ENCODE measurements at regions not wholly inside any gene's neighbourhood (a gene's known extent, or its start where the extent isn't known, plus 50 kb on each side); places are given as distances from the start of the nearest gene placed in this dataset.

DNA sequence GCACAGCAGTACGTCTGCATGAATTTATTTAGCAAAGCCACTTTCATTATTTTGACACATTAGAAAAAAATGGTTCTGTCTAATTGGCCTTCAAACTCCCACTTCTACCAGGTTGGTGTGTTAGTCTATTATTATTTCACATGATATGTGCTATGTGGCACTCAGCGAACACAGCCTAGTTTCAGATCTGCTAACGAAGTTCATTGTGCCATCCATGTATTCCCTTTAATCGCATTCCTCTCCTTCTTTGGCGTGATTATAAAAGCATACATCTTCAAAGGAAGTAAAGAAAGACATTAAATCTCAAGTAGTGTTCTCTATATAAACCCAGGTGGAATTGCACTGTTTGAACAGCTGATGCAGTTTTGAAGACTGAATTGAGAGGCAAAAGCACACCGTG lies 96.4 kb upstream of the CACNA2D1 start:
- Mint-ChIP-seq H3K36me3 (no peaks in the 10 kb centered on the region), H3K4me3 (no peak overlapping the region), H3K9me3 (peaks cover 0 to 1% (median 0%) of the 10 kb centered on the region in 7 donors), H3K27me3 (ENCODE audit: low read depth in 3 of 3) (peaks cover 0 to 3% (median 1%) of the 10 kb centered on the region in 3 donors), H3K4me1 (no peaks in the 10 kb centered on the region), H3K27ac (no peak overlapping the region)
- Histone ChIP-seq H3K4me2 (replicated peaks; ENCODE audit: extremely low read depth, low read length, poor library complexity, severe bottlenecking) (no peak overlapping the region), H3K36me3 (replicated peaks in 1 of 2; ENCODE audit: control insufficient read depth in 1 of 2, insufficient read depth in 2 of 2, low read length in 2 of 2) (no peaks in the 10 kb centered on the region), H3K27ac (ENCODE audit: low read depth in 1 of 2, low read length in 2 of 2) (no peak overlapping the region), H3K4me1 (ENCODE audit: control insufficient read depth in 1 of 2, insufficient read depth in 2 of 2, low read length in 2 of 2) (no peaks in the 10 kb centered on the region), H2AFZ (ENCODE audit: insufficient read depth, low read depth, low read length, poor library complexity, severe bottlenecking) (no peak overlapping the region), H3K9ac (ENCODE audit: insufficient read depth, low read length, poor library complexity, severe bottlenecking) (no peak overlapping the region), H3K9me3 (replicated peaks in 1 of 2; ENCODE audit: control insufficient read depth in 1 of 2, insufficient read depth in 1 of 2, low read length in 2 of 2) (no peaks in the 10 kb centered on the region), H4K20me1 (ENCODE audit: insufficient read depth, low read length) (no peaks in the 10 kb centered on the region), H3K4me3 (replicated peaks in 1 of 3; ENCODE audit: low read depth in 2 of 3, low read length in 3 of 3) (no peak overlapping the region), H3K27me3 (ENCODE audit: control insufficient read depth in 2 of 2, insufficient read depth in 2 of 2, low read length in 2 of 2) (no peaks in the 10 kb centered on the region), H3K79me2 (ENCODE audit: insufficient read depth, low read length) (no peaks in the 10 kb centered on the region)
- intact Hi-C loops (cut with micrococcal nuclease): no loop called here
- no peak for DNase-seq
- WGBS (ENCODE audit: insufficient coverage): no CpG with 5 or more reads among the region's 6 CpGs
- TF ChIP-seq CTCF (IDR thresholded peaks at IDR 0.05): no peak

DNA sequence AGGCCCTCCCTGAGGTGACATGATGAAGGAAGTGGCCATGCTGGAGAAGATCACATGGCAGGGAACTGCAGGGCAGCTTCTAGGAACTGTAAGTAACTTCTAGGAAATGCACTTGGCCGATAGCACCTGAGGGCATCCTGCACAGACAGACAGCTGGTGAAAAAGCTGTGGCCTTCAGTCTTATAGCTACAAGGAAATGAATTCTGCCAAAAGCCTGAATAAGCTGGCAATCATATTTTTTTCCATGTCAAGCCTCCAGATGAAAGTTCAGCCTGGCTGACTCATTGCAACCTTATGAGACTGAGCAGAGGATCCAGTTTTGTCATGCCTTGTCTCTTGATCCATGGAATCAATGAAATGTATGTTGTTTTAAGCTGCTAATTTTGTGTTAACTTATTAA lies 91.1 kb upstream of the CACNA2D1 start:
- no peaks in the 10 kb centered on the region for H3K4me1 ChIP-seq (ENCODE audit: control insufficient read depth in 1 of 2, insufficient read depth in 2 of 2, low read length in 2 of 2)
- no peak for TF ChIP-seq CTCF (IDR thresholded peaks at IDR 0.05)
- no peaks in the 10 kb centered on the region for H3K36me3 Mint-ChIP-seq
- H3K27me3 ChIP-seq (ENCODE audit: control insufficient read depth in 2 of 2, insufficient read depth in 2 of 2, low read length in 2 of 2): no peaks in the 10 kb centered on the region
- 75% methylated on average over 1 of the region's 1 CpG for whole genome bisulfite sequencing (ENCODE audit: insufficient coverage)
- peaks cover 0 to 3% (median 0%) of the 10 kb centered on the region in 7 donors for H3K9me3 Mint-ChIP-seq
- no peak overlapping the region for H3K27ac Mint-ChIP-seq
- no peaks in the 10 kb centered on the region for H3K79me2 ChIP-seq (ENCODE audit: insufficient read depth, low read length)
- no peaks in the 10 kb centered on the region for H3K9me3 ChIP-seq (replicated peaks in 1 of 2; ENCODE audit: control insufficient read depth in 1 of 2, insufficient read depth in 1 of 2, low read length in 2 of 2)
- no peak for DNase-seq
- no peaks in the 10 kb centered on the region for H4K20me1 ChIP-seq (ENCODE audit: insufficient read depth, low read length)
- H3K4me1 Mint-ChIP-seq: no peaks in the 10 kb centered on the region
- H3K4me2 ChIP-seq (replicated peaks; ENCODE audit: extremely low read depth, low read length, poor library complexity, severe bottlenecking): no peak overlapping the region
- H3K36me3 ChIP-seq (replicated peaks in 1 of 2; ENCODE audit: control insufficient read depth in 1 of 2, insufficient read depth in 2 of 2, low read length in 2 of 2): no peaks in the 10 kb centered on the region
- H3K4me3 Mint-ChIP-seq: no peak overlapping the region
- H3K27me3 Mint-ChIP-seq (ENCODE audit: low read depth in 3 of 3): peaks cover 0 to 1% (median 1%) of the 10 kb centered on the region in 3 donors
- H2AFZ ChIP-seq (ENCODE audit: insufficient read depth, low read depth, low read length, poor library complexity, severe bottlenecking): no peak overlapping the region
- no peak overlapping the region for H3K27ac ChIP-seq (ENCODE audit: low read depth in 1 of 2, low read length in 2 of 2)
- no peak overlapping the region for H3K9ac ChIP-seq (ENCODE audit: insufficient read depth, low read length, poor library complexity, severe bottlenecking)
- intact Hi-C loops (cut with micrococcal nuclease): no loop called here
- H3K4me3 ChIP-seq (replicated peaks in 1 of 3; ENCODE audit: low read depth in 2 of 3, low read length in 3 of 3): no peak overlapping the region
